OCI-LY1 (cell line): ENCODE measurements at regions not wholly inside any gene's neighbourhood (a gene's known extent, or its start where the extent isn't known, plus 50 kb on each side); places are given as distances from the start of the nearest gene placed in this dataset.

Experiments used
- CTCF ChIP-seq: fragments of 200-600 bp; sonication (generic), shearing (Covaris generic); IDR thresholded peaks from 2 replicates; pipeline ENCODE4 v1.5.1; 2017; ENCODE audit warnings: mild to moderate bottlenecking, antibody characterized with exemption, low read length, moderate library complexity, mixed read lengths
- EZH2 ChIP-seq: fragments of 200-600 bp; sonication (generic), shearing (Covaris generic); IDR thresholded peaks from 2 replicates; pipeline ENCODE4 v1.8.0; 2017; ENCODE audit warnings: borderline replicate concordance, mixed run types, mild to moderate bottlenecking, antibody characterized with exemption, low read length, moderate library complexity, mixed read lengths

GRCh38 chr2:145914716-145915115 is 1394.8 kb upstream of the ZEB2 start:
- TF ChIP-seq CTCF (no peak), EZH2 (no peak)
